ENCODE measurements at regions not wholly inside any gene's neighbourhood (a gene's known extent, or its start where the extent isn't known, plus 50 kb on each side); places are given as distances from the start of the nearest gene placed in this dataset.

DNA sequence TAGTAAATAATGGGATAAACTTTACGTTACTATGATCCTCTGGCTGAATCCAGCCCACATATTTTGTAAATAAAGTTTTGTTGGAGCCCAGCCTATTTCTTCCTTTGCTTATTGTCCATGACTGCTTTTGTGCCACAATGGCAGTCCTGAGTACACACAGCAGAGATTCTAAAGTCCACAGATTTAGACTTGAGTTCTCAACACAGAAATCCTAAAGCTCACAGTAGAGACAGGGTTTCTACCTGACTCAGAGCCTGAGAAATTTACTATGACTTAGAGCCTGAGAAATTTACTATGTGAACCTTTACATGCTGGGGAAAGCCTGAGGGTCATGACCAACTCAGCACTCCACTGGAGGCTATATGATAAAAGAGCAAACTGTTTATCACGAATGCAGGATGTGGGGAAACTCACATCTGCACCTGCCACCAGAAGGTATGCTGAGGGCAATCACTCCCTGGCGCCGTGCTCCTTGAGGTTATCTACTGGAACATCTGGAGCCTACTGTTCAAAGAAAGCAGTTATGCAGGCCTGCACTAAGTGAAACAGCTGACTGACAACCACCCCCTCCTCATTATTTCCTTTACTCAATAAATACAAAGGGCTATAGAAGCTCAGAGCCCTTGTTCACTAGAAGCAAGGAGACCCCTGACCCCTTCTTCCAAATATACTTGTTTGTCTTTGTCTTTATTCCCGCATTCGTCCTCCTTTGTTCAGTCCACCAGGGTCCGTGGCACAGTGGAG is 52.6 kb upstream of the BICD1 start:
- no peak overlapping the region for H3K27ac Mint-ChIP-seq
- ATAC-seq (replicated peaks) = no peak

More for the DNA sequence above, 52.6 kb upstream of the BICD1 start:
- peaks cover 0 to 2% of the 10 kb centered on the region in 2 donors for H3K9me3 Mint-ChIP-seq
- no peaks in the 10 kb centered on the region for H3K4me1 Mint-ChIP-seq (ENCODE audit: low read depth in 2 of 2)
- no peak for DNase-seq
- no peaks in the 10 kb centered on the region for H3K27me3 Mint-ChIP-seq
- H3K36me3 Mint-ChIP-seq (ENCODE audit: insufficient read depth) = no peaks in the 10 kb centered on the region
- no peak overlapping the region for H3K4me3 Mint-ChIP-seq
